H1 (cell line): ENCODE measurements at regions not wholly inside any gene's neighbourhood (a gene's known extent, or its start where the extent isn't known, plus 50 kb on each side); places are given as distances from the start of the nearest gene placed in this dataset.

Experiments used
- CTCF ChIA-PET: fragments of 300-600 bp; sonication (Branson Sonifier 250); formaldehyde crosslinking; loops from one replicate; lab custom pipeline; 2021; ENCODE audit not compliant: partially characterized antibody; lab: Charles Lee
- POLR2A ChIA-PET: fragments of 300-600 bp; sonication (Branson Sonifier 250); formaldehyde crosslinking; loops from one replicate; lab custom pipeline; 2021; ENCODE audit warnings: inconsistent platforms; ENCODE audit not compliant: partially characterized antibody; lab: Charles Lee
- DNase-seq, 2 experiments: peaks; one replicate each; pipeline versions ENCODE4 v3.0.0 to v3.0.0-alpha.2; 2010 to 2022; ENCODE audit warnings: low spot score in 2 of 2, low read depth in 1 of 2, mixed read lengths in 1 of 2
- FAIRE-seq: peaks from 2 replicates; lab custom pipeline; 2011; peaks lifted over from hg19 to GRCh38; lab: Jason Lieb, UNC
- H2AFZ ChIP-seq: 2 replicates; pipeline ENCODE4 v1.8.1; 2012; ENCODE audit warnings: low read length, inconsistent platforms
- H2AK5ac ChIP-seq: 2 replicates; pipeline ENCODE4 v1.6.1; 2013; ENCODE audit warnings: low read depth, low read length
- H2BK120ac ChIP-seq: replicated peaks from 2 replicates; pipeline ENCODE3; 2013; ENCODE audit warnings: low read depth, low read length, inconsistent platforms
- H2BK12ac ChIP-seq: 2 replicates; pipeline ENCODE4 v1.6.1; 2013; ENCODE audit warnings: low read depth, low read length
- H2BK15ac ChIP-seq: 2 replicates; pipeline ENCODE4 v1.6.1; 2013; ENCODE audit warnings: low read length
- H2BK20ac ChIP-seq: 2 replicates; pipeline ENCODE4 v1.6.1; 2013; ENCODE audit warnings: low read length
- H2BK5ac ChIP-seq: 2 replicates; pipeline ENCODE4 v1.6.1; 2013; ENCODE audit warnings: low read depth, low read length
- H3K14ac ChIP-seq: 2 replicates; pipeline ENCODE4 v1.6.1; 2013; ENCODE audit warnings: inconsistent platforms; ENCODE audit not compliant: insufficient read length
- H3K18ac ChIP-seq: 2 replicates; pipeline ENCODE4 v1.6.1; 2013; ENCODE audit warnings: low read length; ENCODE audit errors: extremely low read depth
- H3K23ac ChIP-seq: 2 replicates; pipeline ENCODE4 v1.6.1; 2013; ENCODE audit warnings: inconsistent platforms; ENCODE audit not compliant: insufficient read length
- H3K23me2 ChIP-seq: 2 replicates; pipeline ENCODE4 v1.6.1; 2013; ENCODE audit warnings: low read depth, low read length
- H3K27ac ChIP-seq: 2 replicates; pipeline ENCODE4 v1.6.1; 2011; ENCODE audit warnings: low read depth, low read length, inconsistent platforms
- H3K27me3 ChIP-seq, 4 experiments: replicated peaks in 1 of 4; 1 replicate in 1 of 4; 2 replicates in 3 of 4; pipeline versions ENCODE4 v1.6.1 to v1.8.1; 2011 to 2013; ENCODE audit warnings: low read length in 3 of 4, mild to moderate bottlenecking in 3 of 4, inconsistent platforms in 2 of 4, mixed read lengths in 2 of 4, moderate library complexity in 1 of 4; ENCODE audit not compliant: control insufficient read depth in 3 of 4, insufficient read depth in 3 of 4; ENCODE audit errors: extremely low read depth in 1 of 4
- H3K36me3 ChIP-seq, 4 experiments: 2 replicates each; pipeline versions ENCODE4 v1.6.1 to v1.8.1; 2011 to 2013; ENCODE audit warnings: mild to moderate bottlenecking in 4 of 4, low read length in 3 of 4, moderate library complexity in 2 of 4, control low read depth in 1 of 4, inconsistent platforms in 1 of 4; ENCODE audit not compliant: insufficient read depth in 4 of 4, control insufficient read depth in 2 of 4
- H3K4ac ChIP-seq: replicated peaks from 2 replicates; pipeline ENCODE3; 2013; ENCODE audit warnings: low read length, low read depth, mixed read lengths, inconsistent platforms; ENCODE audit not compliant: insufficient read length
- H3K4me1 ChIP-seq, 4 experiments: replicated peaks in 1 of 4; 1 replicate in 1 of 4; 2 replicates in 3 of 4; pipeline versions ENCODE4 v1.6.1 to v1.8.1; 2011 to 2013; ENCODE audit warnings: low read length in 3 of 4, inconsistent platforms in 2 of 4, mixed read lengths in 1 of 4; ENCODE audit not compliant: insufficient read depth in 4 of 4, control insufficient read depth in 3 of 4
- H3K4me2 ChIP-seq, 2 experiments: 2 replicates each; pipeline versions ENCODE4 v1.6.1 to v1.8.1; 2011 to 2013; ENCODE audit warnings: low read depth in 2 of 2, low read length in 2 of 2, control low read depth in 1 of 2, inconsistent platforms in 1 of 2, mild to moderate bottlenecking in 1 of 2; ENCODE audit not compliant: insufficient read depth in 1 of 2
- H3K4me3 ChIP-seq, 4 experiments: fragments of 200-600, 300-600 bp in 1 of 4; sonication (generic), shearing (Covaris generic), sonication (Bioruptor Twin) in 1 of 4; 2 replicates each; pipeline versions ENCODE4 v1.5.1 to v1.8.1; 2011 to 2016; ENCODE audit warnings: low read length in 4 of 4, low read depth in 3 of 4, control low read depth in 2 of 4, inconsistent platforms in 2 of 4, mild to moderate bottlenecking in 2 of 4, mixed read lengths in 1 of 4, moderate library complexity in 1 of 4; ENCODE audit not compliant: insufficient read depth in 2 of 4; ENCODE audit errors: extremely low read depth in 1 of 4
- H3K56ac ChIP-seq: replicated peaks from 2 replicates; pipeline ENCODE3; 2013; ENCODE audit warnings: low read depth, mild to moderate bottlenecking, mixed read lengths, low read length, inconsistent platforms; ENCODE audit not compliant: insufficient read length
- H3K79me1 ChIP-seq: 2 replicates; pipeline ENCODE4 v1.6.1; 2013; ENCODE audit warnings: low read depth, low read length, control low read depth
- H3K79me2 ChIP-seq, 2 experiments: 2 replicates each; pipeline versions ENCODE4 v1.6.1 to v1.8.1; 2012 to 2013; ENCODE audit warnings: low read length in 2 of 2, mild to moderate bottlenecking in 2 of 2, inconsistent platforms in 1 of 2; ENCODE audit not compliant: insufficient read depth in 2 of 2, control insufficient read depth in 1 of 2
- H3K9ac ChIP-seq, 4 experiments: replicated peaks in 1 of 4; 1 replicate in 1 of 4; 2 replicates in 3 of 4; pipeline versions ENCODE4 v1.6.1 to v1.8.1; 2011 to 2013; ENCODE audit warnings: low read depth in 3 of 4, low read length in 3 of 4, control low read depth in 2 of 4, mild to moderate bottlenecking in 2 of 4, moderate library complexity in 2 of 4, inconsistent platforms in 1 of 4; ENCODE audit errors: extremely low read depth in 1 of 4
- H3K9me3 ChIP-seq, 2 experiments: 2 replicates each; pipeline versions ENCODE4 v1.6.1 to v1.8.1; 2012 to 2013; ENCODE audit warnings: mild to moderate bottlenecking in 2 of 2, moderate library complexity in 2 of 2, control low read depth in 1 of 2, inconsistent platforms in 1 of 2, low read depth in 1 of 2, low read length in 1 of 2, mixed read lengths in 1 of 2; ENCODE audit not compliant: insufficient read depth in 2 of 2
- H4K20me1 ChIP-seq, 2 experiments: replicated peaks in 1 of 2; 2 replicates each; pipeline versions ENCODE3 to v1.8.1; 2011 to 2013; ENCODE audit warnings: inconsistent platforms in 2 of 2, low read length in 2 of 2, mild to moderate bottlenecking in 1 of 2; ENCODE audit not compliant: insufficient read depth in 2 of 2, control insufficient read depth in 1 of 2
- H4K5ac ChIP-seq: 2 replicates; pipeline ENCODE4 v1.6.1; 2013; ENCODE audit warnings: low read length, low read depth, mixed read lengths, inconsistent platforms; ENCODE audit not compliant: insufficient read length
- H4K8ac ChIP-seq: 2 replicates; pipeline ENCODE4 v1.8.0; 2013; ENCODE audit warnings: mild to moderate bottlenecking, moderate library complexity, low read length, inconsistent platforms; ENCODE audit not compliant: insufficient read depth; ENCODE audit errors: extremely low read depth
- H4K91ac ChIP-seq: replicated peaks from 2 replicates; pipeline ENCODE3; 2013; ENCODE audit warnings: low read length, mixed read lengths, inconsistent platforms; ENCODE audit not compliant: insufficient read length
- BCL11A ChIP-seq, 2 experiments: IDR thresholded peaks; one replicate each; pipeline ENCODE4 v1.6.1; 2011; ENCODE audit warnings: low read depth in 2 of 2, low read length in 2 of 2, mild to moderate bottlenecking in 2 of 2
- CHD2 ChIP-seq: IDR thresholded peaks from 2 replicates; pipeline ENCODE4 v1.6.1; 2012; ENCODE audit warnings: low read length, improper control_type of control experiment
- HDAC2 ChIP-seq, 2 experiments: fragments of 300-600 bp in 1 of 2; sonication (generic) in 1 of 2; IDR thresholded peaks; 2 replicates each; pipeline ENCODE4 v1.6.1; 2011 to 2012; ENCODE audit warnings: low read depth in 2 of 2, low read length in 2 of 2, mild to moderate bottlenecking in 2 of 2, moderate library complexity in 2 of 2, borderline replicate concordance in 1 of 2, inconsistent platforms in 1 of 2
- KDM1A ChIP-seq: fragments of 200-600, 300-600 bp; sonication (generic); IDR thresholded peaks from 2 replicates; pipeline ENCODE4 v1.7.1; 2016; ENCODE audit warnings: mild to moderate bottlenecking, low read length, borderline replicate concordance
- KDM4A ChIP-seq: IDR thresholded peaks from one replicate; pipeline ENCODE4 v1.7.1; 2012; ENCODE audit warnings: low read depth, mild to moderate bottlenecking, moderate library complexity, low read length, inconsistent platforms; ENCODE audit not compliant: severe bottlenecking
- RNF2 ChIP-seq: fragments of 200-900, 300-1000 bp; sonication (generic); IDR thresholded peaks from 2 replicates; pipeline ENCODE4 v1.7.1; 2016; ENCODE audit warnings: borderline replicate concordance, low read depth, mild to moderate bottlenecking, antibody characterized with exemption, low read length; ENCODE audit not compliant: poor library complexity, severe bottlenecking; ENCODE audit errors: missing control alignments
- SIX5 ChIP-seq: IDR thresholded peaks from 2 replicates; pipeline ENCODE4 v1.6.1; 2011; ENCODE audit warnings: mild to moderate bottlenecking, low read depth, low read length
- SP2 ChIP-seq: IDR thresholded peaks from 2 replicates; pipeline ENCODE4 v1.6.1; 2012; ENCODE audit warnings: mild to moderate bottlenecking, low read length, inconsistent platforms
- SRF ChIP-seq: IDR thresholded peaks from 2 replicates; pipeline ENCODE4 v1.6.1; 2011; ENCODE audit warnings: mild to moderate bottlenecking, low read depth, low read length, moderate library complexity
- SUZ12 ChIP-seq: fragments of 200-600 bp; sonication (generic); IDR thresholded peaks from 2 replicates; pipeline ENCODE4 v1.6.1; 2012; ENCODE audit warnings: mild to moderate bottlenecking, inconsistent platforms, low read length, moderate library complexity, mixed read lengths
- whole genome bisulfite sequencing, 2 experiments: shearing (Covaris generic) in 1 of 2; methylation state at CpG; one replicate each; pipeline versions ENCODE4 v1.1.6 to v1.1.7; 2013 to 2015; ENCODE audit warnings: low lambda C conversion rate in 2 of 2, mixed read lengths in 2 of 2, inconsistent platforms in 1 of 2, low coverage in 1 of 2, missing lambda C conversion rate in 1 of 2; ENCODE audit not compliant: insufficient replicate concordance in 2 of 2, insufficient coverage in 1 of 2, insufficient read length in 1 of 2; ENCODE audit errors: extremely low coverage in 1 of 2, missing lambda C conversion rate in 1 of 2; 5-methylcytosine and 5-hydroxymethylcytosine counted together
- TF ChIP-seq, protein P1 (sequence below), 3 experiments: IDR thresholded peaks; 1 replicate in 2 of 3; 2 replicates in 1 of 3; pipeline versions ENCODE4 v1.5.1 to v1.6.1; 2011; ENCODE audit warnings: low read length in 3 of 3, mild to moderate bottlenecking in 3 of 3, inconsistent platforms in 2 of 3, low read depth in 1 of 3, moderate library complexity in 1 of 3; ENCODE audit not compliant: insufficient read depth in 1 of 3; ENCODE audit errors: control extremely low read depth in 1 of 3

DNA sequence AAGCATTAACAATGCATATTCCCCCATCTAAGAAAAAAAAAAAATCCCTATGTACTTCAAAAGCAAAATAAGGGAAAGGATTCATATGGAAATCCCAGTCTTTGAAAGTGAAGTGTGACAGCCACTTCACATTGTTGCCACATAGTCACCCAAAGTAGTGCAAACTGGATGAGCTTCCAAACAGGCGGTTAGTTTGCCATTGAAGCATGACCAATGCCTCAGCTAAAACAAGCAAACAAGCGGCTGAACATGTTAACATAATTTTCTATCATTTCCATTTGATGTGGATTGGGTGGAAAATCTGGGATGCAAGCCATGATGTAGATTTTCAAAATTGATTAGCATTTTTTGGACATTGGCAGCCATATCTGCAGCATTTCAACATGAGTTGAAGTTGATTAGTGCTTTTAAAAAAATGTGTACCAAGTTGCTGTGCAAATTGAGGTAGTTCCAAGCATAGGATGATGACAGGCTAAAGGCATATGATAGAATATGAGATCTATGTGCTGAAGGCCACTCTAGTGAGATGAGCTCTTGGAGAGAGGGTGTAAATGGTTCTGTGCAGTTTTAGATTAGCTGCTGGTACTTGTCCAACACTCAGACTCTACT, 405.2 kb downstream of the NR2F2 start:
- H3K27ac ChIP-seq: no peak overlapping the region
- no peaks in the 10 kb centered on the region for H3K36me3 ChIP-seq
- no peaks in the 10 kb centered on the region for H3K27me3 ChIP-seq
- no peak overlapping the region for H4K8ac ChIP-seq
- FAIRE-seq (no peak), DNase-seq (no peak)
- no peak overlapping the region for H2BK12ac ChIP-seq
- H3K9me3 ChIP-seq: no peaks in the 10 kb centered on the region
- H3K9ac ChIP-seq: no peak overlapping the region; a peak in 1 of 7 replicates
- no peak overlapping the region for H3K4me2 ChIP-seq
- H2BK15ac ChIP-seq: no peak overlapping the region
- H3K14ac ChIP-seq: no peak overlapping the region
- no peak overlapping the region for H3K4me3 ChIP-seq
- H4K5ac ChIP-seq: no peak overlapping the region
- no peak overlapping the region for H3K4ac ChIP-seq
- ChIA-PET CTCF (no interaction called here), POLR2A (no interaction called here)
- no peaks in the 10 kb centered on the region; a peak in 1 of 7 replicates for H3K4me1 ChIP-seq
- H3K56ac ChIP-seq: no peak overlapping the region
- no peak overlapping the region for H2BK5ac ChIP-seq
- no peaks in the 10 kb centered on the region for H3K79me2 ChIP-seq
- H3K23ac ChIP-seq: no peak overlapping the region
- H4K20me1 ChIP-seq: no peaks in the 10 kb centered on the region
- no peak overlapping the region for H2BK20ac ChIP-seq
- 80% methylated on average over 2 of the region's 2 CpGs; no CpG with 5 or more reads in 1 of the 2 experiments for WGBS, 2 experiments
- no peaks in the 10 kb centered on the region for H3K23me2 ChIP-seq
- H2BK120ac ChIP-seq: no peak overlapping the region
- no peaks in the 10 kb centered on the region for H3K79me1 ChIP-seq
- no peak overlapping the region for H4K91ac ChIP-seq
- no peak overlapping the region for H3K18ac ChIP-seq
- no peak overlapping the region for H2AK5ac ChIP-seq
- H2AFZ ChIP-seq: no peak overlapping the region
- TF ChIP-seq, protein P1, sequence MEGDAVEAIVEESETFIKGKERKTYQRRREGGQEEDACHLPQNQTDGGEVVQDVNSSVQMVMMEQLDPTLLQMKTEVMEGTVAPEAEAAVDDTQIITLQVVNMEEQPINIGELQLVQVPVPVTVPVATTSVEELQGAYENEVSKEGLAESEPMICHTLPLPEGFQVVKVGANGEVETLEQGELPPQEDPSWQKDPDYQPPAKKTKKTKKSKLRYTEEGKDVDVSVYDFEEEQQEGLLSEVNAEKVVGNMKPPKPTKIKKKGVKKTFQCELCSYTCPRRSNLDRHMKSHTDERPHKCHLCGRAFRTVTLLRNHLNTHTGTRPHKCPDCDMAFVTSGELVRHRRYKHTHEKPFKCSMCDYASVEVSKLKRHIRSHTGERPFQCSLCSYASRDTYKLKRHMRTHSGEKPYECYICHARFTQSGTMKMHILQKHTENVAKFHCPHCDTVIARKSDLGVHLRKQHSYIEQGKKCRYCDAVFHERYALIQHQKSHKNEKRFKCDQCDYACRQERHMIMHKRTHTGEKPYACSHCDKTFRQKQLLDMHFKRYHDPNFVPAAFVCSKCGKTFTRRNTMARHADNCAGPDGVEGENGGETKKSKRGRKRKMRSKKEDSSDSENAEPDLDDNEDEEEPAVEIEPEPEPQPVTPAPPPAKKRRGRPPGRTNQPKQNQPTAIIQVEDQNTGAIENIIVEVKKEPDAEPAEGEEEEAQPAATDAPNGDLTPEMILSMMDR (IDR thresholded peaks at IDR 0.05; ENCODE audit: control extremely low read depth in 1 of 3, insufficient read depth in 1 of 3, low read depth in 1 of 3, low read length in 3 of 3): no peak
- TF ChIP-seq RNF2: no peak
- no peak for TF ChIP-seq BCL11A (IDR thresholded peaks at IDR 0.05; ENCODE audit: low read depth in 2 of 2, low read length in 2 of 2)
- no peak for TF ChIP-seq SIX5
- no peak for TF ChIP-seq SRF
- no peak for TF ChIP-seq SUZ12
- TF ChIP-seq CHD2: no peak
- TF ChIP-seq HDAC2 (IDR thresholded peaks at IDR 0.05; ENCODE audit: borderline replicate concordance in 1 of 2, low read depth in 2 of 2, low read length in 2 of 2): no peak
- TF ChIP-seq KDM4A: no peak
- TF ChIP-seq KDM1A: no peak
- TF ChIP-seq SP2: no peak
